Urothelium cell line (cell line): ENCODE measurements at regions not wholly inside any gene's neighbourhood (a gene's known extent, or its start where the extent isn't known, plus 50 kb on each side); places are given as distances from the start of the nearest gene placed in this dataset.
A peak's percentile ranks its signal among the peaks of the same experiment; 100 is the strongest.
"Not testable (repeated sequence)": the region's sequence is repeated elsewhere in the genome, so short reads cannot be mapped to it uniquely, and the experiment has no call there.

Experiments used
- DNase-seq: peaks from one replicate; pipeline ENCODE4 v3.0.0; 2011; ENCODE audit warnings: low spot score, mixed read lengths
- FAIRE-seq: peaks from 2 replicates; lab custom pipeline; 2011; peaks lifted over from hg19 to GRCh38; lab: Jason Lieb, UNC

- DNase-seq (no peak), FAIRE-seq (no peak)
These were observed 847.1 kb downstream of the REEP3 start for GRCh38 chr10:64368298-64368697.

DNA sequence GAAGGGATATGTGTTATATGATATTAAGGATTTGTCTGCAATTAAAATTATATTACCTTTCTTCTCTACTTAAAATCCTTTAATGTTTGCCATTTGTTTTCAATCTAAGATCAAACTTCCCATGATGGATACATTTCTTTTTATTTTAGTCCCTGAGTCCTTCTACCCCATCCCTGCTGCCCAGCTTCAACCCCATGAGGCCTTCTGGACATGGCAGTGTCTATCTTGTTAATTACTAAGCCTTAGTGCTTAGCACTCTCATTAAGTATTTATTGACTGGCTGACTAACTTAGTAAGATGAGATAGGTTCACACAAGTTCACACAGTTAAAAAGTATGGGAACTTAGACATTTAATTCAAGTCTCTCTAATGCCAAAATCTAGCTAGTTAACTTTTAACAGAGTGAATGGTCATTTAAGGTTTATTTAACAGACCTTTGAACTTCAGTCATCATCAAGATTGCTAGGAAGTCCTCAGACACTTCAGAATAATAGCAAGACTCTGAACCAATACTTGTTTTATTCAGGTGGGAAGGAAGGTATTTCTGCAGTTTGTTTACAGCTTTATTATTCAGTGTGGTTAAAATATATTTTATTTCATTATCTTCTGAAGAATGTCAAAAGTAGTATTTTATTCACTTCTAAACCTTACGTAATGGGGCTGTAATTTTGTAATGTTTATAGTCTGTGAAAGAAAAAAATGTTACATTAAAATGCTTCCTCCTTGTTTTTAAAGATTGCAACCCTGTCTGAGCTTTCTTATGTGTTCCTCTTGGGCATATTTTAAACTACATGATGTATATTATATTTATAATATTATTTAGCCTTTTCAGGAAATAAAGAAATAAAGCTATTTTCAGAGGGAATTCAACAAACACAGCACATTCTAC, 848.9 kb downstream of the REEP3 start:
- DNase-seq (no peak), FAIRE-seq (no peak)

GRCh38 chr10:64374346-64374745, 853.1 kb downstream of the REEP3 start:
- FAIRE-seq = no peak

GRCh38 chr10:64376167-64376566, 855.0 kb downstream of the REEP3 start:
- FAIRE-seq = no peak
- no peak for DNase-seq

More at GRCh38 chr10:64374346-64374745, 853.1 kb downstream of the REEP3 start:
- no peak for DNase-seq

- DNase-seq (no peak), FAIRE-seq (no peak)
These were observed 858.7 kb downstream of the REEP3 start for GRCh38 chr10:64379898-64380297.

DNA sequence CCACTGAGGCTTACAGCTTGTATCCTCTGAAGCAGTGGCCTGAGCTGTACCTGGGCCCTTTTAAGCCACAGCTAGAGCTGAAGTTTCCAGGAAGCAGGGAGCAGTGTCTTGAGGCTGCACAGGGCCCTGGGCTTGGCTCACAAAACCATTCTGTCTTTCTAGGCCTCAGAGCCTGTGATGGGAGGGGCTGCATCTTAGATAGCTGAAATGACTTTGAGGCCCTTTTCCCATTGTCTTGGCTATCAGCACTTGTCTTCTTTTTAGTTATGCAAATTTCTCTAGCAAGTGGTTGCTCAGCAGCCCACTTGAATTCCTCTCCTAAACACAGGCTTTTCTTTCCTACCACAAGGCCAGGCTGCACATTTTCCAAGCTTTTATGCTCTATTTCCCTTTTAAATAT, 864.2 kb downstream of the REEP3 start:
- FAIRE-seq = no peak

DNA sequence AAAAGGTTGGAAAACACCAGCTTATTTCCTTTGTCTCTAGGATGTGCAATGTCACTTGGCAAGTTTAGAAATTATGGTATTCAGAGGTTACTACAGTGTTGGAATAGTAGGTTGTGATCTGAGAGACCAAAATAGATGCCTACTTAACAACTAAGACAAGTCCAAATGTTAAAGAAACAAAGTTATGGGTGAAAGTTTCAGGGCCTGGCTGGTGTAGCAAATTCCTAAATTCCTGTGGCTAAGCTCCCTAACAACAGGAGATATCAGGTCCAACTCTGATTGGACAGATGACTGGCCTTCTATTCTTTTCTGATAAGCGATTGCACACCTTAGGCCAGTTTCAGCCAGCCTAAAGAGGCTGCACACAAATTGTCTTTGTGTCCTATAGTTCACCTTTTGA, 873.5 kb downstream of the REEP3 start:
- peak; percentile 52 for DNase-seq
- FAIRE-seq = no peak

More for the DNA sequence above, 864.2 kb downstream of the REEP3 start:
- DNase-seq = no peak

GRCh38 chr10:64396105-64396708, 875.0 kb downstream of the REEP3 start:
- DNase-seq (peak; percentile 60), FAIRE-seq (no peak)

GRCh38 chr10:64397125-64397524, 875.9 kb downstream of the REEP3 start:
- FAIRE-seq = no peak
- DNase-seq = no peak

DNA sequence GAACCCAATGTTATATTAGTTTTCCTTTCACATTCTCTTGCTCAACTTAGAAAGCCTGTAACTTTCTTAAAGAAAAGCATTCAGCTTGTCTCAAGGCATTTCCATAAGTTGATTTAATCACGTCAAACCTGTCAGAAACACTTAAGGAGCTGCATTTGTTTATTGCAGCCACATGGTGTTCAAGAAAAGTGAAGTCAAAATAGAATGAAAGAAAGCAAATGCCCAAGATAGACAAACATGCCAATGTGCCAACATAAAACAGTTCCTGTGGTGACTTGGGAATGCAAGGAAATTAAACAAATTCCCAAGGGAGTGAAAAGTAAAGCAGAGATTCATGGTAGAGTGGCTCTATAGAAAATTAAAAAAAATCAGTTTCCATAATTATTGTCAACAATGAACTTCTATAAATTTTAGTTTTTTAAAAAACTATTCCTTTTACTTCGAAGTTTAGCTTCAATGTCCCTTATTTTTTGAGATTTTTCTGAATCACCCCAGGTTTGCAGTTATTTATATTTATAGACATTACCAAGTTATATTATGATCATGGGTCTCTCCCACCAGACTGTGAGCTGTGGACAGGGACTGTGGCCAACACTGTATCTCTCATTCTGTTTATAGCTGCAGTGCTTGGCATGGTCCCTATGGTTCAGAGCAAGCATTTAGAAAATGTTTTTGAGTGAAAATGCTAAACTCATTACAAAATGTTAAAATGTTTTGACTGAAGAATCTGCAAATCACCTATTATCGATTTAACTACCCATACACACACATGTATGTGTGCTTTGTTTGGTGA, 887.4 kb downstream of the REEP3 start:
- DNase-seq = no peak
- no peak for FAIRE-seq

DNA sequence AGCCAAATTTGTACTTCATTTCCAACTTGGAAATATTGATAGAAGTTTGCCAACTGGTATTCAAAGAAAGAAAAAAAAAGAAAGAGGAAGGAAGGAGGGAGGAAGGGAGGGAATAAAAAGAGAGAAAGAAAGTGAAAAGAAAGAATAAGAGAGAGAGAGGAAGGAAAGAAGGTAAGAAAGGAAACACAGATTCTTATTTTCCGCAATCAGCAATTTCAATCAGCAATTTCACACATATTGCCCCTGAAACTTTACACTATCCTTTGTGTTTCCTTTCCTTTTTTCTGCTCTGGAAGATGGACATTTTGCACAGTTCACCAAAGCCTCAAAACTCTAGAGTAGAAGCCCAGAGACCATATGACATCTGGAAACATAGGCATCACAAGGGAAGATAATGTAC, 888.1 kb downstream of the REEP3 start:
- FAIRE-seq (no peak), DNase-seq (no peak)

DNA sequence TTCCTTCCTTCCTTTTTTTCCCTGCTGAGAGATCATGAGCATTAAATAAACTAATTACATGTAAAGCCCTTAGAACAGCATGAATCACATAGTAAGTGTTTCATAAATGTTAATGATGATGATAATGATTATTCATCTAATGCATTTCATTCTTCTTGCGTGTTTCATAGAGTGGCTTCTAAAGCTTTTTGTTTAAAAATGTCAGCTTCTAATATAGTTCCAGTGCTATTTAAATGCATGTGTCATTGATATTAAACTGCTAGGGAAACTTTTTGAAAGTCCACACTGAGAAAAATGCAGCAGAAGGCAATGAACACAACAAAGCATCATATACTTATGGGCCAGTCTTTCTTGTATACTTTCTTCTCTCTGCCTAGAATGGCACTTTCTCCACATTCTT, 894.8 kb downstream of the REEP3 start:
- FAIRE-seq (no peak), DNase-seq (no peak)

- no peak for DNase-seq
- FAIRE-seq = no peak
These were observed 898.3 kb downstream of the REEP3 start for GRCh38 chr10:64419461-64419860.

GRCh38 chr10:64426745-64427144, 905.5 kb downstream of the REEP3 start:
- no peak for FAIRE-seq
- no peak for DNase-seq

GRCh38 chr10:64430690-64431323, 909.6 kb downstream of the REEP3 start:
- FAIRE-seq (no peak), DNase-seq (peak; percentile 16)

DNA sequence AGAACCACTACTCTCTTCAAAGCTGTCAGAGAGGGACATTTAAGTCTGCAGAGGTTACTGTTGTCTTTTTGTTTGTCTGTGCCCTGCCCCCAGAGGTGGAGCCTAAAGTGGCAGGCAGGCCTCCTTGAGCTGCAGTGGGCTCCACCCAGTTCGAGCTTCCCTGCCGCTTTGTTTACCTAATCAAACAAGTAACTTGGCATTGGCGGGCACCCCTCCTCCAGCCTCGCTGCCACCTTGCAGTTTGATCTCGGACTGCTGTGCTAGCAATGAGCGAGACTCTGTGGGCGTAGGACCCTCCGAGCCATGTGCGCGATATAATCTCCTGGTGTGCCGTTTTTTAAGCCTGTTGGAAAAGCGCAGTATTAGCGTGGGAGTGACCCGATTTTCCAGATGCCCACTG, 920.7 kb downstream of the REEP3 start:
- not testable (repeated sequence) for FAIRE-seq, DNase-seq

DNA sequence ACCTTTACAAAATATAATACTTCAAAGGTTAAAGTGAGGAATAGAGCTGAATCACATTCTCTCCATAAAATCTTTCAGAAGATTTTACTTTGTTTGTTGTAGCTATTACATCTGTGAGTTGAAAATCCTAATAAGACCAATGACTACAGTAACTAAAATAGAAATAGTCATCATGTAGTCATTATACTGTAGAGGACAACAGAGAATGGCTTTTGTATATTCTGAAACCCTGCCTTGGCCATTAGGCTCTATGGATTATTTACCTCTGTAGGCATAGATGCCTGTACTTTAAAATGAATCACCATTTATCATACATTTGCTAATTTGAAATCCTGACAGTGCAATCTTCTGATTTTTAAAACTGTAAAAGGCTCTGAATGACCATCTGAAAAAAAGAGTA, 923.0 kb downstream of the REEP3 start:
- FAIRE-seq (no peak), DNase-seq (no peak)

DNA sequence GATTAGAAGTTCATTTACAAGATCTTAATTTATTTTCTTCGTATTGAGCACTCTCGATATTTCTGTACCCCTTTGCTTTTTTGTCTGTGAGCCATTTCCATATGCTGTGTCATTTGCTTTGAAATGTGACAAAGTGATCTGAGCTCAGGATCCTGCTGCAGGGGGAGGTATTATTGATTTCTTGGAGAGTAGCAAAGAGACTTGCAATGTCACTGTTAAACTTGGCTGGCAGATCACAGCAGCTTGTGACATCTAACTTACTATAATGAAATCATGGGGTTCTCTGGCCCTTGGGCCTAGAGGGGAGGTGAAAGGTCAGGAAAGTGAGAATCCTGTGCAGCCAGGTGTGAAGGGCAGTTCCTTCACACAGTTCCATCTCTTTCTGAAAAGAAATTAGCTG, 923.4 kb downstream of the REEP3 start:
- FAIRE-seq (no peak), DNase-seq (no peak)

GRCh38 chr10:64449603-64450002, 928.4 kb downstream of the REEP3 start:
- FAIRE-seq = no peak
- DNase-seq = no peak

- no peak for DNase-seq
- no peak for FAIRE-seq
These were observed 929.1 kb downstream of the REEP3 start for GRCh38 chr10:64450312-64450711.

DNA sequence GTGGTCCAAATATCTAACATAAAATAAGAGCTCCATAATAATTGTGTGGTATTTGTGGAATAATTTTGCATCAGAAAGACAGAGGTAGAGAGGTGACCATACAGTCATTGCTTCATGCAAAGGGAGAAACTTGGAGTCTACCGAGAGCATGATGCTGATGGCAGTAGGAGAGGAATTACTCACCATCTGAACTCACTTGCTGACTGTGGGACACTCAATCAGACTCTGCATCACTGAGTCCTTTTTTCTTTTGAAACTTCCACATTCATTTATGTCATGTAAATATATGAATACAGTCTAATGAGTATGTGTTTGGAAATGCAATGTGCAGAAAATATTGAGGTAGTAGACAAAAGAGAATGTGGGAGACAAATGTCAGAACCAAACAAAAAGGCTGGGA, 933.8 kb downstream of the REEP3 start:
- DNase-seq = no peak
- no peak for FAIRE-seq
